Right cardiac atrium (tissue), 5 donors: ENCODE measurements at regions not wholly inside any gene's neighbourhood (a gene's known extent, or its start where the extent isn't known, plus 50 kb on each side); places are given as distances from the start of the nearest gene placed in this dataset.
"Not testable (repeated sequence)": the region's sequence is repeated elsewhere in the genome, so short reads cannot be mapped to it uniquely, and the experiment has no call there.

ENCODE experiments used
- ATAC-seq, 2 donors: fragments of 200-7000 bp; cut with Tn5 transposase; one replicate each; pipeline versions ENCODE4 v1.8.0 to v1.9.1; 2020; ENCODE audit warnings: moderate library complexity in 2 of 2, mild to moderate bottlenecking in 1 of 2
- DNase-seq, 3 donors: peaks; one replicate each; pipeline ENCODE4 v3.0.0-alpha.2; 2020
- H3K27ac ChIP-seq: one replicate; pipeline ENCODE4 v1.5.1; 2013; ENCODE audit warnings: mild to moderate bottlenecking, low read length, control low read depth, moderate library complexity
- H3K27me3 ChIP-seq: one replicate; pipeline ENCODE4 v1.6.1; 2013; ENCODE audit not compliant: control insufficient read depth, insufficient read depth
- H3K4me1 ChIP-seq: one replicate; pipeline ENCODE4 v1.6.1; 2013; ENCODE audit warnings: low read length; ENCODE audit not compliant: control insufficient read depth, insufficient read depth
- H3K4me3 ChIP-seq: one replicate; pipeline ENCODE4 v1.5.1; 2013; ENCODE audit warnings: low read length, control low read depth
- H3K9me3 ChIP-seq: one replicate; pipeline ENCODE4 v1.6.1; 2013; ENCODE audit warnings: low read length; ENCODE audit not compliant: control insufficient read depth
- WGBS: extraction: QIAGEN DNeasy Blood & Tissue Kit; methylation state at CpG from one replicate; pipeline ENCODE4 v1.1.7; 2013; 5-methylcytosine and 5-hydroxymethylcytosine counted together
- intact Hi-C, 4 donors: fragments of 100-400 bp; cut with DNase I; formaldehyde crosslinking; loops; one replicate each; pipeline versions ENCODE4 v1.11.0 to v1.14.0; 2022 to 2023
- donor health status: healthy with polysubstance abuse.
- donor health status: DM: no; HTN: yes; CAD: no.
- donor health status: DM: no; HTN: no; CAD: no.
- donor health status: DM: no; HTN: yes; CAD: no; lungs with severe emphysema.
- donor health status: DM: yes; HTN: yes; CAD: no.

DNA sequence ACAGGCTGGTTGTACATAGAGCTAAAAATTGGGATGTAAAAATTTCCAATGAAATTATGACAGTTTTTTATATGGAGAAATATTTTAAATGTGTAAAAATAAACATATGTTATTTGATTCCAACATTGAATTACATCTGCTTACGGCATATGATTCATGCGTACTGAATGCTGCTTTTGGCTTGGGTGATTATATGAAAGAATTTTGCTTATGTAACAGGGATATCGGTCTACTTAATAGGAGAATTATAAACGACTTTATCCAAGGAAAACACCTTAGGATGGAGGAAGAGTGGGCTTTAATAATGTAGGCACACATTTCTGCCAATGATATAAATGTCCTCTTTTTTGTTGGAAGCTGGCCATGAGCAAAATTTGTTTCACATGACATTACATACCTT is 197.3 kb upstream of the GOT2 start:
- Histone ChIP-seq H3K4me3 (no peak overlapping the region), H3K27ac (no peak overlapping the region), H3K9me3 (no peaks in the 10 kb centered on the region), H3K4me1 (no peaks in the 10 kb centered on the region), H3K27me3 (no peaks in the 10 kb centered on the region)
- 72% methylated on average over 4 of the region's 4 CpGs for WGBS
- ATAC-seq (no peak), DNase-seq (no peak)
- intact Hi-C loops = no loop called here

DNA sequence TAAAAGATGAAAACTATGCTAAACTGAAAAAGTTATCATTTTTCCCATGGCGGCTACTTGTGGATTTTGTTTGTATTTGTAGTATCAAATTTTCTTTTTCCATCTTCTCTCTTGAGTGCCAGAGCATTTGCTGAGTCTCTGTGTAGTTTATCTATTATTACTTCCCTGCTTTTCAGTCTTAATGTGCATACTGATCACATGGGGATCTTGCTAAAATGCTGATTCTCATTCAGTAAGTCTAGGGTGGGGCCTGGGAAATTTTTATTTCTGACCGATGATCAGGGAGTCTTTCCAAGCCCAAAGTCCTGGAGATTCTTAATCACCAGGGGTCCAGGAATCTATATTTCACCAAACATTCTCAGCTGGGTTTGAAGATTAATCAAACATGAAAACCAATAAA is 189.0 kb upstream of the GOT2 start:
- intact Hi-C loops = no loop called here
- H3K4me3 ChIP-seq = no peak overlapping the region
- no peaks in the 10 kb centered on the region for H3K27me3 ChIP-seq
- DNase-seq (no peak), ATAC-seq (no peak)
- 80% methylated on average over 2 of the region's 2 CpGs for WGBS
- H3K9me3 ChIP-seq = no peaks in the 10 kb centered on the region
- H3K4me1 ChIP-seq = no peaks in the 10 kb centered on the region
- H3K27ac ChIP-seq = no peak overlapping the region

DNA sequence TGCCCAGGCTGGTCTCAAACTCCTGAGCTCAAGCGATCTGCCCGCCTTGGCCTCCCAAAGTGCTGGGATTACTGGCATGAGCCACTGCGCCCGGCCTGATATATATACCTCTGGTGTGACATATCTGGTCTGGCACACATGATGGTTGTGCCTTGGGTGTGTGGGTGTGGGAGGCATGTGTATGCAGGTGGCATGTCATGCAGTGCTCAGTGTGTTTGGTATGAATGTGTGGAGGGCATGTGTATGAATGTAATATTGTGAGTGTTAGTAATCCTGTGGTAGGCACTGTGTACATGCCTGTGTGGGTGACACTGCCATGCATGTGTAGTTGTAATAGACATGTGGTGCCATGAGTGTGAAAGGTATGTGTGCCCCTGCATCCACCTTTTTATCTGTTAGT is 179.3 kb upstream of the GOT2 start:
- Histone ChIP-seq H3K4me1 (no peaks in the 10 kb centered on the region), H3K27ac (no peak overlapping the region), H3K9me3 (no peaks in the 10 kb centered on the region), H3K4me3 (no peak overlapping the region), H3K27me3 (no peaks in the 10 kb centered on the region)
- intact Hi-C loops = no loop called here
- ATAC-seq = no peak
- DNase-seq = no peak
- 96% methylated on average over 4 of the region's 4 CpGs for WGBS

DNA sequence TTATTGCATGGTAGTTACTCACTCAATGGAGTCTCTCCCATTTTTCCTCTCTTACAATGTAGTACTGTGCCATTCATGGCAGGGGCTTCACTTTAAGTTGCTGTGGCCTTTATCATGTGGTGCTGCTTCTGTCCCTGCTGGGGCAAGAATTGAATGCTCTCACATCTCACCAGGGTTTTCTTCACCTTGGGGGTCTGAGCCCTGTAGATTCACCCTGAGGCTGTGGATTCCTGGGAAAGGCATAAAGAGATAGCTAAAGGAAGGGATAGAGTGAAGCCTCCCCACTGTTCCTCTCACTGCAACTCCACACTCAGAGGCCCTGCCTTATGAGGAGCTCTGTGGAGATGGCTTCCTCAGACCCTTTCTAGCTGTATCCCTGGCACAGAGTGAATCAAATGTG is 178.5 kb upstream of the GOT2 start:
- H3K4me3 ChIP-seq = no peak overlapping the region
- ATAC-seq = no peak
- DNase-seq = no peak
- no peaks in the 10 kb centered on the region for H3K4me1 ChIP-seq
- H3K9me3 ChIP-seq = no peaks in the 10 kb centered on the region
- H3K27me3 ChIP-seq = no peaks in the 10 kb centered on the region
- no peak overlapping the region for H3K27ac ChIP-seq
- intact Hi-C loops = no loop called here

DNA sequence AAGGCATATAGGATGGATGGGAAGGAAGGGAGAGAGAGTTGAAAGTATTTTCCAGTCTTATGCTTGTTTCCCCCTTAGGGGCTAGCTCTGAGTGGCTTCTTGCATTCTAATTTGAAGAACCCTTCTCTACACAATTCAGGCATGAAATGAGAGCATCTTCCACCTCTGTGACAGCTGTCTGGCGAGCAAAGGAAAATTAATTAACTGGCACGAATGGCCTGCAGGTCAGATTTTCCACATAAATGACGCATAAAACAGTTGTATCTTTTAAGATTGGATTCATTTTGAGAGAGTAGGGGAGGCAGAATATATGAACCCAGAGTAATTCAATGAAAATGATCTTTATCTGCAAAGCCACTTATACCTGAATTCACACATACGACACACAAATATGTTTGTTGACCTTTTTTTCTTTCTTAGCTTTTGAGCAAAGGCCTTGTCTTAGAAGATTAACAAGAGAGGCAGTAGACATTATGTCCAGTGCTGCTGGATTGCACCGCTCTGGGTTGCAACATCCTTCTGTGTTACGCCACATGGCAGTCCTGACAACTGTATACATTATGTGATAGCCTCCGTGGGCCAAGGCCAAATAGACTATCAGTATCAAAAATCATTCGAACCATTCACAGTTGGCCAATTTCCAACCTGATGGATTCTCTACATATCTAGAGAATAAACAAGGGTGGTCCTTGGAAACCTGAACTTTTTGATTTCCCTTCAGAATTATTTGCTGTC is 173.0 kb upstream of the GOT2 start:
- intact Hi-C loops = no loop called here
- DNase-seq = no peak

DNA sequence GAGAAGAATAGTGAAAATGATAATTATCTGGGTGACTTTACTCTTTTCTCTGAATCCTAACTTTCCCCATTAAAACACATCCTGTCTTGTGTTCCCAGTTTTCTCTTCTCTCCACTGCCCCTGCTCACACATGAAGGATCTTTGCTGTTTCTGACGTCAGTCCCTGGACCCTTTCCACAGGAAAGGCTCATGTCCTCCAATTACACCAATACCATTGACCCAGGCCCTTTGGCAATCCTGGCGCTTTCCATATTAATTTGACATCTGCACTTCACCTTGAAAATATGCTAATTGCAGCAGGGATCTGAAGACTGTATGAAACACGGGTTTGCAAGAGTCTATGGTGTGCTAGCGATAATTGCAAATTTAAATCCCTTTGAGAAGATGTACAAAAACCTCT is 170.2 kb upstream of the GOT2 start:
- intact Hi-C loops = no loop called here
- ATAC-seq = no peak
- Histone ChIP-seq H3K9me3 (no peaks in the 10 kb centered on the region), H3K27ac (no peak overlapping the region), H3K4me1 (no peaks in the 10 kb centered on the region), H3K4me3 (no peak overlapping the region), H3K27me3 (no peaks in the 10 kb centered on the region)
- no peak for DNase-seq
- WGBS = 75% methylated on average over 4 of the region's 4 CpGs

More for the DNA sequence above, 173.0 kb upstream of the GOT2 start:
- 79% methylated on average over 8 of the region's 8 CpGs for WGBS
- Histone ChIP-seq H3K27me3 (no peaks in the 10 kb centered on the region), H3K4me1 (no peaks in the 10 kb centered on the region), H3K27ac (no peak overlapping the region), H3K4me3 (no peak overlapping the region), H3K9me3 (no peaks in the 10 kb centered on the region)
- ATAC-seq = no peak

DNA sequence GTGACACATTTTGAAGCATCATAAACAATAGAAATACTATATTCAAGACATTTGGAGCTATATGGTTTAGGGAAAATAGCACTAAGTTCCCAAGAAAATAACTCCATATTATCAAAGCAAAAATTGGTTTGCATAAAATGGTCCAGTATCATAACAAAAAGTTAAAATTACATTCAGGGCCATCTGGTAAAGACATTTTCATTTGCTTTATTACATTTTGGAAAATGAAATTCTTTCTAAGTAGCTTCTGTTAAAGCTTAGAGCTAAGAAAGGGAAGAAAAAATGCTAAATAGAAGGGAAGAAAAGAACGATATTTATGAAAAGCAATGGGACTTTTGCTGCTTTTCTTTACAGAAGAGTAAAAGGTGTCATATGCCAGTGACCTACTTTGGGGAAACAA is 155.4 kb upstream of the GOT2 start:
- no peak for DNase-seq

DNA sequence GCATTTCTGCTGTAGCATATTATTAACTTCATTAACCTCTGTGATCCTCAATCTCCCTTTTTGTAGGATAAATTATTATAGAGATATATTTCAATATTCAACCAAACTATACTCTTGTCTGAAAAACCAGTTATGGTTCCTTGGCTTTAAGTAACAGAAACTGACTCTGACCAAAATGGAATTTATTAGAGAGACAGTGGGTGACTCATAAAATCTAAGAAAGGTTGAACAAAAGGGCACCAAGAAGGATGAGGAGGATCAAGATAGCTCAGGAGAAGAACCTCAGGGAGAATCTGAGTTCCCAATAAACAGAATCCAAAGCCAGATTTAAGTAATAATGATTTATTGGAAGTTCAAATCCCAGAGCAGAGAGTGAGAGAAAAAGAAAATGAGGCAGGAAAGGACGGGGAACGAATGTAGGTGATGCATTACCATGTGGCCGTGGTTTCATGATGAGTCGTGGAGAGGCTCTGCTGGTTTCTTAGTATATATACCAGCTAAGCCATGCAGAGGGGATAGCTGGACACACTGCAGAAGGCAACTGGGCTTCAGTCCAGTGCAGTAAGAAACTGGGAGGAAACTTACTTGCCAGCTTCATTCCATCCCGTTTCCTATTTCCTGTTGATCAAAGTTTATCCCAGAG is 151.5 kb upstream of the GOT2 start:
- Histone ChIP-seq H3K9me3 (no peaks in the 10 kb centered on the region), H3K27me3 (no peaks in the 10 kb centered on the region), H3K4me1 (no peaks in the 10 kb centered on the region), H3K4me3 (no peak overlapping the region), H3K27ac (no peak overlapping the region)
- DNase-seq (no peak), ATAC-seq (no peak)
- intact Hi-C loops = no loop called here
- 77% methylated on average over 5 of the region's 5 CpGs for WGBS

More for the DNA sequence above, 155.4 kb upstream of the GOT2 start:
- no peak for ATAC-seq
- Histone ChIP-seq H3K9me3 (no peaks in the 10 kb centered on the region), H3K27ac (no peak overlapping the region), H3K4me3 (no peak overlapping the region), H3K27me3 (no peaks in the 10 kb centered on the region), H3K4me1 (no peaks in the 10 kb centered on the region)
- intact Hi-C loops = no loop called here
- WGBS = 92% methylated on average over 1 of the region's 1 CpG

DNA sequence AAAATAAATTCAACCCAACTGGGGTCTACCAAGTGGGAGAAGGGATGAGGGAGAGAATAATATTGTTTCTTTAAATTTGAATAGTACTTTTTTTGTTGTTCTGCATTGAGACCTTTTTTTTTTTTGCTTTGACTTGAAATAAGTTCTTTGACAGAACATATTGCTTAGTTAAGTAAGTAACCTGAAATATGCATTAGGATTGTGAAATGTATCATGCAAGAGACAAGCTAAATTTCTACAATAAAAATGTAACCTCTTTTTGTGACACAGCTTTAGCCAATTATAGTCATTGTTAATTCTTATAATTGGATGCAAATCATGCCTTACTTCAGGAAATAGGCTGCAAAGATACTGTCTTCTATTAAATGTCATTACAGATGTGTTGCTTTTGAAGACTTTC is 150.0 kb upstream of the GOT2 start:
- H3K27me3 ChIP-seq = no peaks in the 10 kb centered on the region
- no peaks in the 10 kb centered on the region for H3K9me3 ChIP-seq
- DNase-seq (no peak), ATAC-seq (no peak)
- H3K27ac ChIP-seq = no peak overlapping the region
- intact Hi-C loops = no loop called here
- no peaks in the 10 kb centered on the region for H3K4me1 ChIP-seq
- no peak overlapping the region for H3K4me3 ChIP-seq

DNA sequence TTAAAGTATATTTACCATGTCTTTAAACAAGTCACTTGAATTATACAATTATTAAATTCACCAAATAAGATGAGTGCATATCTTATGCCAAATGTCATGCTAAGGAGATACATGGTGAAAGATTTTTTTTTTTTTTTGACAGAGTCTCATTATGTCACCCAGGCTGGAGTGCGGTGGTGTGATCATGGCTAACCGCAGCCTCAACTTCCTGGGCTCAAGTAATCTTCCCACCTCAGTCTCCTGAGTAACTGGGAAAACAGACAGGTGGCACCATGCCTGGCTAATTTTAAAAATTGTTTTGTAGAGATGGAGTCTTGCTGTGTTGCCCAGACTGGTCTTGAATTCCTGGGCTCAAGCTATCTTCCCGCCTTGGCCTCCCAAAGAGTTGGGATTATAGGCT is 149.0 kb upstream of the GOT2 start:
- Histone ChIP-seq H3K9me3 (no peaks in the 10 kb centered on the region), H3K4me1 (no peaks in the 10 kb centered on the region), H3K27ac (no peak overlapping the region), H3K4me3 (no peak overlapping the region), H3K27me3 (no peaks in the 10 kb centered on the region)
- DNase-seq = no peak
- ATAC-seq = no peak
- WGBS = 84% methylated on average over 3 of the region's 3 CpGs
- intact Hi-C loops = no loop called here

DNA sequence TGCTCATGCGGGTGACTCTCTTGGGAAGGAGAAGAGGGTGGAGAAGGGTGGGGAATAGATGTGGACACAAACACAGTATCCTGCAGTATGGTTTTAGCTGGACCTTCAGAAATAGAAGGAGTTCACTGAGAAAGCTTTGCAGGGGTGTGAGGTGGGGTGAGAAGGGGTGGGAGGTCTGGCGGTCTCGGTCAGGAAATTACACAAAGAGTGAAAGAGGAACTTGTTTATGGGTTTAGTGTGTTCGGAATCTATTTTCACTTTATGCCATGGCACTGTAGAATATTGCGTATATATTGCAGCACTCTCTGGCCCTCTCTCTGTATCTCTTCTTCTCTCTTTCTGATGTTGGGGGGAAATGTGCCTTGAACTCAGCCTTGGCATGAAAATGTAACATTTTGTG is 148.2 kb upstream of the GOT2 start:
- Histone ChIP-seq H3K27me3 (no peaks in the 10 kb centered on the region), H3K27ac (no peak overlapping the region), H3K4me1 (no peaks in the 10 kb centered on the region), H3K9me3 (no peaks in the 10 kb centered on the region), H3K4me3 (no peak overlapping the region)
- ATAC-seq = peak in 1 of 2 donors; percentile 16
- DNase-seq = no peak
- WGBS = 83% methylated on average over 5 of the region's 5 CpGs
- intact Hi-C loops = no loop called here

DNA sequence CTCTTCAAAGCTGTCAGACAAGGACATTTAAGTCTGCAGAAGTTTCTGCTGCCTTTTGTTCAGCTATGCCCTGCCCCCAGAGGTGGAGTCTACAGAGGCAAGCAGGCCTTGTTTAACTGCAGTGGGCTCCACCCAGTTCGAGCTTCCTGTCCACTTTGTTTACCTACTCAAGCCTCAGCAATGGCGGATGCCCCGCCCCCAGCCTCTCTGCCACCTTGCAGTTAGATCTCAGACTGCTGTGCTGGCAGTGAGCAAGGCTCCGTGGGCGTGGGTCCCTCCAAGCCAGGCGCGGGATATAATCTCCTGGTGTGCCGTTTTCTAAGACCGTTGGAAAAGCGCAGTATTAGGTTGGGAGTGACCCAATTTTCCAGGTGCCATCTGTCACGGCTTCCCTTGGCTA is 144.5 kb upstream of the GOT2 start:
- WGBS = 92% methylated on average over 11 of the region's 11 CpGs
- not testable (repeated sequence) for DNase-seq

More for the DNA sequence above, 144.5 kb upstream of the GOT2 start:
- ATAC-seq, H3K27ac ChIP-seq, H3K9me3 ChIP-seq, H3K4me1 ChIP-seq, intact Hi-C loops, H3K4me3 ChIP-seq, H3K27me3 ChIP-seq: not testable (repeated sequence)
